ENCODE measurements at regions not wholly inside any gene's neighbourhood (a gene's known extent, or its start where the extent isn't known, plus 50 kb on each side); places are given as distances from the start of the nearest gene placed in this dataset.

GRCh38 chr20:16922834-16923233 lies 174.7 kb downstream of the OTOR start:
- DNase-seq: no peak
- no peaks in the 10 kb centered on the region for H3K9me3 Mint-ChIP-seq (ENCODE audit: unreplicated experiment)
- H3K27ac Mint-ChIP-seq (ENCODE audit: unreplicated experiment): no peak overlapping the region
- H3K36me3 Mint-ChIP-seq (ENCODE audit: unreplicated experiment): no peaks in the 10 kb centered on the region
- peaks cover 2% of the 10 kb centered on the region for H3K27me3 Mint-ChIP-seq (ENCODE audit: unreplicated experiment)
- H3K4me3 Mint-ChIP-seq (ENCODE audit: unreplicated experiment): no peak overlapping the region
- no peak for TF ChIP-seq CTCF (IDR thresholded peaks at IDR 0.05; ENCODE audit: partially characterized antibody, unreplicated experiment)
- H3K4me1 Mint-ChIP-seq (ENCODE audit: low read depth, unreplicated experiment): no peaks in the 10 kb centered on the region

GRCh38 chr20:16926626-16927430 lies 178.7 kb downstream of the OTOR start:
- H3K4me1 Mint-ChIP-seq (ENCODE audit: low read depth, unreplicated experiment): no peaks in the 10 kb centered on the region
- no peak overlapping the region for H3K27ac Mint-ChIP-seq (ENCODE audit: unreplicated experiment)
- no peak overlapping the region for H3K4me3 Mint-ChIP-seq (ENCODE audit: unreplicated experiment)
- TF ChIP-seq CTCF (IDR thresholded peaks at IDR 0.05; ENCODE audit: partially characterized antibody, unreplicated experiment): no peak
- no peak for DNase-seq
- H3K9me3 Mint-ChIP-seq (ENCODE audit: unreplicated experiment): no peaks in the 10 kb centered on the region
- H3K27me3 Mint-ChIP-seq (ENCODE audit: unreplicated experiment): peaks cover 2% of the 10 kb centered on the region
- no peaks in the 10 kb centered on the region for H3K36me3 Mint-ChIP-seq (ENCODE audit: unreplicated experiment)

GRCh38 chr20:16929756-16930155 lies 181.6 kb downstream of the OTOR start:
- H3K4me1 Mint-ChIP-seq (ENCODE audit: low read depth, unreplicated experiment): no peaks in the 10 kb centered on the region
- DNase-seq: no peak
- H3K27me3 Mint-ChIP-seq (ENCODE audit: unreplicated experiment): no peaks in the 10 kb centered on the region
- no peak overlapping the region for H3K27ac Mint-ChIP-seq (ENCODE audit: unreplicated experiment)
- no peak for TF ChIP-seq CTCF (IDR thresholded peaks at IDR 0.05; ENCODE audit: partially characterized antibody, unreplicated experiment)
- no peaks in the 10 kb centered on the region for H3K36me3 Mint-ChIP-seq (ENCODE audit: unreplicated experiment)
- H3K9me3 Mint-ChIP-seq (ENCODE audit: unreplicated experiment): no peaks in the 10 kb centered on the region
- no peak overlapping the region for H3K4me3 Mint-ChIP-seq (ENCODE audit: unreplicated experiment)

DNA sequence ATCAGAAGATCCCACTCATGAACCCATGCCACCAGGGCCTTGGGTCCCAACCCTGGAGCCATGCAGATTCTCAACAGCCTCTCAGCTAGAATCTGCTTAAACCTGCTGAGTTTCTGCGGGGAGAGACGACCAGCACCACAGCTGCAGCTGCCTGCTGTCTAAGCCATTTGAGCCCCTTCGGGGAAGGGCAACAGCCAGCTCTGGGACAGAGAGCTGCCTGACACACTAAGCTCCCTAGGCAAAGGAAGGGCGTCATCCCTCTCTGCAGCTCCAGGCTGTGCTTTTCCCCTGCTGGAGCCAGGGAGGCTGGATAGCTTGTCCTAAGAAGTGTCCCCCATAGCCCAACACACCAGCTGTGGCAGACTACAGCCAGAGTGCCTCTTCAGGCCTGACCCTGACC lies 182.5 kb downstream of the OTOR start:
- TF ChIP-seq CTCF (IDR thresholded peaks at IDR 0.05; ENCODE audit: partially characterized antibody, unreplicated experiment): no peak
- H3K36me3 Mint-ChIP-seq (ENCODE audit: unreplicated experiment): no peaks in the 10 kb centered on the region
- H3K27me3 Mint-ChIP-seq (ENCODE audit: unreplicated experiment): no peaks in the 10 kb centered on the region
- DNase-seq: no peak
- no peak overlapping the region for H3K27ac Mint-ChIP-seq (ENCODE audit: unreplicated experiment)
- H3K4me1 Mint-ChIP-seq (ENCODE audit: low read depth, unreplicated experiment): no peaks in the 10 kb centered on the region
- H3K9me3 Mint-ChIP-seq (ENCODE audit: unreplicated experiment): no peaks in the 10 kb centered on the region
- no peak overlapping the region for H3K4me3 Mint-ChIP-seq (ENCODE audit: unreplicated experiment)

DNA sequence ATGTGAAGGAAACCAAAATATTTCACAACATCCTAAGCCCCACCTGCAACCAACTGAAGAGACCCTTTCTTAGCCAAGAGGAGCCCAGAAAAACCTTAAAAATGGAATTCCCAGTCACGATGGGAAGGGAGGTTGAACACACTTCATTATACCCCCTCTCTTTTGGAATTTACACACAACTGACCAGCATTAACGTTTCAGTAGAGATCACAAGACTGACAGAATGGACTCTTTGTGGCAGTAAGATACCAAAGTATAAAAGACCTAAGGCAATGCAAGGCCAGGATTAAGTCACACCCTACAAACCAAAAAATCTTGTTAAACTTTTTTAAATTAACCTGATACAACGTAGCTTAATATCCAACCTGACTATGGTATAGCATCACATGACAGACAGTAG lies 190.9 kb downstream of the OTOR start:
- H3K4me3 Mint-ChIP-seq (ENCODE audit: unreplicated experiment): no peak overlapping the region

More for the DNA sequence above, 190.9 kb downstream of the OTOR start:
- TF ChIP-seq CTCF (IDR thresholded peaks at IDR 0.05; ENCODE audit: partially characterized antibody, unreplicated experiment): no peak
- no peak overlapping the region for H3K27ac Mint-ChIP-seq (ENCODE audit: unreplicated experiment)
- H3K4me1 Mint-ChIP-seq (ENCODE audit: low read depth, unreplicated experiment): no peaks in the 10 kb centered on the region
- no peaks in the 10 kb centered on the region for H3K36me3 Mint-ChIP-seq (ENCODE audit: unreplicated experiment)
- no peak for DNase-seq
- H3K9me3 Mint-ChIP-seq (ENCODE audit: unreplicated experiment): peaks cover 3% of the 10 kb centered on the region
- peaks cover 2% of the 10 kb centered on the region for H3K27me3 Mint-ChIP-seq (ENCODE audit: unreplicated experiment)
